Right renal pelvis (tissue), 4 donors: ENCODE measurements at regions not wholly inside any gene's neighbourhood (a gene's known extent, or its start where the extent isn't known, plus 50 kb on each side); places are given as distances from the start of the nearest gene placed in this dataset.
A peak's percentile ranks its signal among the peaks of the same experiment; 100 is the strongest.

Source experiments
- DNase-seq, 4 donors: peaks; one replicate each; pipeline ENCODE4 v3.0.0-alpha.2; 2013; ENCODE audit warnings: low read depth in 4 of 4, low spot score in 3 of 4, missing footprints in 1 of 4

- DNase-seq: no peak
Measured at GRCh38 chr14:22011253-22011642, 337.6 kb upstream of the OR4E1 start.

- DNase-seq: no peak
Measured at GRCh38 chr14:22010545-22011252, 337.1 kb upstream of the OR4E1 start.

- DNase-seq: no peak
Measured at GRCh38 chr14:22008766-22009165, 335.1 kb upstream of the OR4E1 start.

GRCh38 chr14:22007784-22008412 lies 334.3 kb upstream of the OR4E1 start:
- no peak for DNase-seq

GRCh38 chr14:22007363-22007762 lies 333.7 kb upstream of the OR4E1 start:
- DNase-seq: no peak

GRCh38 chr14:22003461-22003860 lies 329.8 kb upstream of the OR4E1 start:
- DNase-seq: no peak

- no peak for DNase-seq
Measured at GRCh38 chr14:22002860-22003284, 329.3 kb upstream of the OR4E1 start.

- no peak for DNase-seq
Measured at GRCh38 chr14:21999402-21999801, 325.8 kb upstream of the OR4E1 start.

GRCh38 chr14:21997300-21997699 lies 323.7 kb upstream of the OR4E1 start:
- DNase-seq: no peak

GRCh38 chr14:21995332-21995731 lies 321.7 kb upstream of the OR4E1 start:
- no peak for DNase-seq

GRCh38 chr14:21993837-21994236 lies 320.2 kb upstream of the OR4E1 start:
- no peak for DNase-seq

GRCh38 chr14:21993070-21993469 lies 319.5 kb upstream of the OR4E1 start:
- no peak for DNase-seq

GRCh38 chr14:21991130-21991529 lies 317.5 kb upstream of the OR4E1 start:
- no peak for DNase-seq

GRCh38 chr14:21990116-21990515 lies 316.5 kb upstream of the OR4E1 start:
- no peak for DNase-seq

- no peak for DNase-seq
Measured at GRCh38 chr14:21989090-21989489, 315.5 kb upstream of the OR4E1 start.

GRCh38 chr14:21988413-21988812 lies 314.8 kb upstream of the OR4E1 start:
- DNase-seq: no peak

GRCh38 chr14:21987937-21988336 lies 314.3 kb upstream of the OR4E1 start:
- DNase-seq: no peak

- DNase-seq: no peak
Measured at GRCh38 chr14:21985081-21985480, 311.5 kb upstream of the OR4E1 start.

- no peak for DNase-seq
Measured at GRCh38 chr14:21978999-21979314, 305.3 kb upstream of the OR4E1 start.

- peak in 1 of 4 donors; percentile 12 for DNase-seq
Measured at GRCh38 chr14:21978184-21978998, 304.8 kb upstream of the OR4E1 start.

GRCh38 chr14:21974741-21975140 lies 301.1 kb upstream of the OR4E1 start:
- no peak for DNase-seq

GRCh38 chr14:21965042-21965441 lies 291.4 kb upstream of the OR4E1 start:
- no peak for DNase-seq
